ENCODE measurements at regions not wholly inside any gene's neighbourhood (a gene's known extent, or its start where the extent isn't known, plus 50 kb on each side); places are given as distances from the start of the nearest gene placed in this dataset.

DNA sequence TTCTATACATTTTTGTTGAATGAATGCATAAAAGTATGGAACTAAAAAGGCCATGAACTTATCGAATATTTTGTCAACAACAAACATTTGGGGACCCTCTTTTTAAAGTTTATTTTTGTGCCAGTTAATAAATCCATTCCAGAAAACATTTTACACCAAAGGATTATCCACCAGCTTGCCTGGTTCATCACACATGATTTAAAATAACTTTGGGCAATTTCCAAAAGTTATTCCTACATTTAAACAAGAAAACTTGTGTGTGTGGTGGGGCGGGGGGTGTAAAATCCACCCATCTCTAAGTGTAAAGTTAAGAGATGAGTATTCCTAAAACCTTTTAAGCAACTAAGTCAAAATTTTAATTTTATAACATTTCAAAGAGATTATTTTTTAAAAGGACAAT, 224.5 kb upstream of the SNX7 start:
- no peak for TF ChIP-seq CEBPB (IDR thresholded peaks at IDR 0.05)
- TF ChIP-seq CTCF (IDR thresholded peaks at IDR 0.05), result no peak
- TF ChIP-seq RAD21 (conservative IDR thresholded peaks at IDR 0.05 in 1 of 2, IDR thresholded peaks at IDR 0.05 in 1 of 2), result no peak
- TF ChIP-seq HDAC2 (IDR thresholded peaks at IDR 0.05), result no peak
- no peak for TF ChIP-seq NR3C1 (IDR thresholded peaks at IDR 0.05)
- TF ChIP-seq EP300 (IDR thresholded peaks at IDR 0.05), result no peak
- no peak for TF ChIP-seq RFX5 (IDR thresholded peaks at IDR 0.05)
